ENCODE measurements at regions not wholly inside any gene's neighbourhood (a gene's known extent, or its start where the extent isn't known, plus 50 kb on each side); places are given as distances from the start of the nearest gene placed in this dataset.

DNA sequence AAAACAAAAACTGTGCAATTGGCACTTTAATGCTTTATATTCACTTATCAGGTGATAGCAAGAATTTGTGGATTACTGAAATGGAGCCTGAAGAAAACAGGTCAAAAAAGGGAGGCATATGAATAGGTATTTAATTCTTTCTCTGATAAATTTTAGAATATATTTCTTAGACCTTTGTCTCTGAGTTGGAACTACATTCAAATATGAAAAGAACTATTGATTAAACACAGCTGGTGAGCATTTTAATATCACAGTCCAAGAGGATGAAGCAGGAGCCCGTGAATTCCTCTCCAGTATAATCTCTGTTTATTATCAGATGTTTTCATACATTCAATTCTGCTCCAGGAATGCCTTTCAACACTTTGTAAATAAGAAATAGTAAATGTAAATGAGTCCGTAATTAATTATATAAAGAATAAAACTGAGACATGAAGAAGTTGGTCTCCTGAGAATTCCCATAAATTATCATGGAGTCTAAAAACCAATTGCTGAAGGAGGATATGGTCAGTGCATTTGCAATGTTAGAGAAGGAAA, 86.3 kb upstream of the ARHGEF26 start:
- TF ChIP-seq EZH2 (IDR thresholded peaks at IDR 0.05; ENCODE audit: low read length, missing control alignments) = no peak
- TF ChIP-seq, protein P1, sequence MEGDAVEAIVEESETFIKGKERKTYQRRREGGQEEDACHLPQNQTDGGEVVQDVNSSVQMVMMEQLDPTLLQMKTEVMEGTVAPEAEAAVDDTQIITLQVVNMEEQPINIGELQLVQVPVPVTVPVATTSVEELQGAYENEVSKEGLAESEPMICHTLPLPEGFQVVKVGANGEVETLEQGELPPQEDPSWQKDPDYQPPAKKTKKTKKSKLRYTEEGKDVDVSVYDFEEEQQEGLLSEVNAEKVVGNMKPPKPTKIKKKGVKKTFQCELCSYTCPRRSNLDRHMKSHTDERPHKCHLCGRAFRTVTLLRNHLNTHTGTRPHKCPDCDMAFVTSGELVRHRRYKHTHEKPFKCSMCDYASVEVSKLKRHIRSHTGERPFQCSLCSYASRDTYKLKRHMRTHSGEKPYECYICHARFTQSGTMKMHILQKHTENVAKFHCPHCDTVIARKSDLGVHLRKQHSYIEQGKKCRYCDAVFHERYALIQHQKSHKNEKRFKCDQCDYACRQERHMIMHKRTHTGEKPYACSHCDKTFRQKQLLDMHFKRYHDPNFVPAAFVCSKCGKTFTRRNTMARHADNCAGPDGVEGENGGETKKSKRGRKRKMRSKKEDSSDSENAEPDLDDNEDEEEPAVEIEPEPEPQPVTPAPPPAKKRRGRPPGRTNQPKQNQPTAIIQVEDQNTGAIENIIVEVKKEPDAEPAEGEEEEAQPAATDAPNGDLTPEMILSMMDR (conservative IDR thresholded peaks at IDR 0.05 in 1 of 2, IDR thresholded peaks at IDR 0.05 in 1 of 2; ENCODE audit: low read depth in 1 of 2, low read length in 2 of 2) = no peak
- H4K20me1 ChIP-seq (ENCODE audit: control insufficient read depth, extremely low read depth, insufficient read depth, low read length) = no peaks in the 10 kb centered on the region
- H3K36me3 ChIP-seq (ENCODE audit: control insufficient read depth, insufficient read depth, low read length) = no peaks in the 10 kb centered on the region
- H3K4me2 ChIP-seq (ENCODE audit: extremely low read depth, insufficient read depth, low read length) = no peak overlapping the region
- H3K4me1 ChIP-seq (ENCODE audit: control insufficient read depth, extremely low read depth, insufficient read depth, low read length) = no peaks in the 10 kb centered on the region
- H3K79me2 ChIP-seq (ENCODE audit: control insufficient read depth, insufficient read depth, low read length) = no peaks in the 10 kb centered on the region
- no peak overlapping the region for H3K4me3 ChIP-seq (replicated peaks in 1 of 4; ENCODE audit: control extremely low read depth in 1 of 4, insufficient read depth in 1 of 4, low read depth in 3 of 4, low read length in 4 of 4)
- DNase-seq (ENCODE audit: low read depth in 2 of 2) = no peak
- no peak overlapping the region for H2AFZ ChIP-seq (ENCODE audit: low read length)
- no peaks in the 10 kb centered on the region for H3K9me3 ChIP-seq (ENCODE audit: control insufficient read depth, insufficient read depth, low read depth, low read length)
- H3K9ac ChIP-seq (ENCODE audit: insufficient read depth, low read length) = no peak overlapping the region
- H3K27ac ChIP-seq (ENCODE audit: insufficient read depth, low read length) = no peak overlapping the region
- H3K27me3 ChIP-seq (ENCODE audit: control insufficient read depth, insufficient read depth, low read length) = no peaks in the 10 kb centered on the region

DNA sequence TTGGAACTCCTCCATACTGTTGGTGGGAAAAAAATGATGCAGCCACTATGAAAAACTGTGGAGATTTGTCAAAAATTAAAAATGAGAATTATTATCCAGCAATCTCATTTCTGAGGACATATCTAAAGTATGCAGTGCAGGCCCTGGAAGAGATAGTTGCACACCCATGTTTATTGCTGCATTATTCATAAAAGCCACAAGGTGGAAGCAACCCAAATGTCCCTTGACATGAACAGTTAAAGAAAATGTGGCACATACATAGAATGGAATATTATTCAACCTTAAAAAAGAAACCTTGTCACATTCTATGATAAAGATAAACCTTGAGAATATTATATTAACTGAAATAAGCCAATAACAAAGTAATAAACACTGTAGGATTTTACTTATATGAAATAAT, 80.9 kb upstream of the ARHGEF26 start:
- H3K9ac ChIP-seq (ENCODE audit: insufficient read depth, low read length) = no peak overlapping the region
- peak in 1 of 2 donors; percentile 23 for DNase-seq (ENCODE audit: low read depth in 2 of 2)
- no peaks in the 10 kb centered on the region for H3K9me3 ChIP-seq (ENCODE audit: control insufficient read depth, insufficient read depth, low read depth, low read length)
- H3K27me3 ChIP-seq (ENCODE audit: control insufficient read depth, insufficient read depth, low read length) = no peaks in the 10 kb centered on the region
- no peak overlapping the region for H3K27ac ChIP-seq (ENCODE audit: insufficient read depth, low read length)
- TF ChIP-seq, protein P1 (conservative IDR thresholded peaks at IDR 0.05 in 1 of 2, IDR thresholded peaks at IDR 0.05 in 1 of 2; ENCODE audit: low read depth in 1 of 2, low read length in 2 of 2) = peak; percentile 13 to 39
- no peak for TF ChIP-seq EZH2 (IDR thresholded peaks at IDR 0.05; ENCODE audit: low read length, missing control alignments)
- no peaks in the 10 kb centered on the region for H3K79me2 ChIP-seq (ENCODE audit: control insufficient read depth, insufficient read depth, low read length)
- no peaks in the 10 kb centered on the region for H3K36me3 ChIP-seq (ENCODE audit: control insufficient read depth, insufficient read depth, low read length)
- H3K4me1 ChIP-seq (ENCODE audit: control insufficient read depth, extremely low read depth, insufficient read depth, low read length) = no peaks in the 10 kb centered on the region
- H3K4me2 ChIP-seq (ENCODE audit: extremely low read depth, insufficient read depth, low read length) = no peak overlapping the region
- no peaks in the 10 kb centered on the region for H4K20me1 ChIP-seq (ENCODE audit: control insufficient read depth, extremely low read depth, insufficient read depth, low read length)
- H3K4me3 ChIP-seq (replicated peaks in 1 of 4; ENCODE audit: control extremely low read depth in 1 of 4, insufficient read depth in 1 of 4, low read depth in 3 of 4, low read length in 4 of 4) = no peak overlapping the region
- no peak overlapping the region for H2AFZ ChIP-seq (ENCODE audit: low read length)

DNA sequence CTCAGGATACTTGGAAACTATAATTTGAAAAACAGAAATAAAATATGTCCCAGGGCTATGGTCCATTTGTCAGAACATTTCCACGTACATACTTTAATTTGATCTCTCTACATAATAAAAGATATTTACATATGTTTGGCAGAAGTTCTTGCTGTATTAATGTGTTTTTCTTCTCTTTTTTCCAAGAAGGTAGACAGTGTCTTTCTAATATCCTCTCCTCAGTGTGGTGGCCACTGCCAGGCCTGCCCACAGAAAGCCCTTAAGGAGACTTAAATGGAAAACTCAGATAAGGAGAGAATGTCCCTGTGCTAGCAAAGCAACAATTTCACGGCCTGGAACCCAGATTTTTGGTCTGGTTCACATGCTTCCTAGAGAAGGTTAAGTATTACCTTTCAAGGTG, 76.5 kb upstream of the ARHGEF26 start:
- H3K27me3 ChIP-seq (ENCODE audit: control insufficient read depth, insufficient read depth, low read length) = no peaks in the 10 kb centered on the region

More for the DNA sequence above, 76.5 kb upstream of the ARHGEF26 start:
- no peak overlapping the region for H3K9ac ChIP-seq (ENCODE audit: insufficient read depth, low read length)
- no peak overlapping the region for H3K27ac ChIP-seq (ENCODE audit: insufficient read depth, low read length)
- no peaks in the 10 kb centered on the region for H3K36me3 ChIP-seq (ENCODE audit: control insufficient read depth, insufficient read depth, low read length)
- H3K79me2 ChIP-seq (ENCODE audit: control insufficient read depth, insufficient read depth, low read length) = no peaks in the 10 kb centered on the region
- TF ChIP-seq, protein P1 (conservative IDR thresholded peaks at IDR 0.05 in 1 of 2, IDR thresholded peaks at IDR 0.05 in 1 of 2; ENCODE audit: low read depth in 1 of 2, low read length in 2 of 2) = no peak
- TF ChIP-seq EZH2 (IDR thresholded peaks at IDR 0.05; ENCODE audit: low read length, missing control alignments) = no peak
- no peak for DNase-seq (ENCODE audit: low read depth in 2 of 2)
- no peak overlapping the region for H3K4me2 ChIP-seq (ENCODE audit: extremely low read depth, insufficient read depth, low read length)
- H3K4me3 ChIP-seq (replicated peaks in 1 of 4; ENCODE audit: control extremely low read depth in 1 of 4, insufficient read depth in 1 of 4, low read depth in 3 of 4, low read length in 4 of 4) = no peak overlapping the region
- no peaks in the 10 kb centered on the region for H3K9me3 ChIP-seq (ENCODE audit: control insufficient read depth, insufficient read depth, low read depth, low read length)
- no peak overlapping the region for H2AFZ ChIP-seq (ENCODE audit: low read length)
- H4K20me1 ChIP-seq (ENCODE audit: control insufficient read depth, extremely low read depth, insufficient read depth, low read length) = no peaks in the 10 kb centered on the region
- no peaks in the 10 kb centered on the region for H3K4me1 ChIP-seq (ENCODE audit: control insufficient read depth, extremely low read depth, insufficient read depth, low read length)

All from fibroblast of lung (primary cell).